GM12878 (cell line): ENCODE measurements at regions not wholly inside any gene's neighbourhood (a gene's known extent, or its start where the extent isn't known, plus 50 kb on each side); places are given as distances from the start of the nearest gene placed in this dataset.

ENCODE experiments used
- ATAC-seq: fragments of 200-7000 bp; cut with Tn5 transposase; 3 replicates; pipeline ENCODE4 v1.9.1; 2020; ENCODE audit warnings: mild to moderate bottlenecking, moderate library complexity
- BruUV-seq: library from RNA; stranded (reverse); fragments of 400-500 nt; replicated peaks from 2 replicates; lab custom pipeline; 2021; lab: Mats Ljungman, UMichigan
- CTCF ChIA-PET: fragments of 300-600 bp; sonication (Branson Sonifier 250); formaldehyde crosslinking; extraction: SDS; loops from one replicate; lab custom pipeline; 2021; ENCODE audit warnings: inconsistent platforms; lab: Yijun Ruan, JAX
- POLR2A ChIA-PET: fragments of 350-600 bp; formaldehyde crosslinking; extraction: SDS; loops from one replicate; lab custom pipeline; 2021; ENCODE audit warnings: inconsistent platforms; lab: Charles Lee
- RAD21 ChIA-PET: fragments of 300-600 bp; sonication (Branson Sonifier 250); formaldehyde crosslinking; loops from one replicate; lab custom pipeline; 2023; ENCODE audit warnings: antibody characterized with exemption; ENCODE audit not compliant: unreplicated experiment; lab: Charles Lee
- SMC1A ChIA-PET: fragments of 300-600 bp; sonication (Branson Sonifier 250); formaldehyde crosslinking; loops from one replicate; lab custom pipeline; 2023; ENCODE audit not compliant: unreplicated experiment, uncharacterized antibody; lab: Charles Lee
- DNase-seq: peaks from one replicate; pipeline ENCODE4 v3.0.0-alpha.2; 2011; ENCODE audit warnings: low read depth, low spot score
- FAIRE-seq: peaks from 3 replicates; lab custom pipeline; 2011; peaks lifted over from hg19 to GRCh38; lab: Jason Lieb, UNC
- H2AFZ ChIP-seq: 2 replicates; pipeline ENCODE4 v1.6.0; 2011; ENCODE audit warnings: low read depth, low read length, control low read depth; ENCODE audit not compliant: control insufficient read depth
- H3K27ac ChIP-seq: 2 replicates; pipeline ENCODE4 v1.5.1; 2011; ENCODE audit warnings: control low read depth; ENCODE audit not compliant: control insufficient read depth, insufficient read depth
- H3K27me3 ChIP-seq, 2 experiments: replicated peaks in 1 of 2; 2 replicates each; pipeline versions ENCODE4 v1.6.0 to v1.6.1; 2011; ENCODE audit warnings: low read length in 1 of 2; ENCODE audit not compliant: control insufficient read depth in 2 of 2, insufficient read depth in 2 of 2
- H3K36me3 ChIP-seq, 2 experiments: 2 replicates each; pipeline ENCODE4 v1.5.1; 2011; ENCODE audit warnings: low read length in 1 of 2; ENCODE audit not compliant: control insufficient read depth in 2 of 2, insufficient read depth in 2 of 2
- H3K4me1 ChIP-seq: 2 replicates; pipeline ENCODE4 v1.6.1; 2011; ENCODE audit warnings: mild to moderate bottlenecking, low read length, moderate library complexity, mixed read lengths; ENCODE audit not compliant: control insufficient read depth, insufficient read depth
- H3K4me2 ChIP-seq: 2 replicates; pipeline ENCODE4 v1.6.0; 2011; ENCODE audit warnings: control low read depth; ENCODE audit not compliant: control insufficient read depth, insufficient read depth
- H3K4me3 ChIP-seq: fragments of 200-600 bp; sonication (generic); 2 replicates; pipeline ENCODE4 v1.5.1; 2016
- H3K79me2 ChIP-seq: 2 replicates; pipeline ENCODE4 v1.6.0; 2011; ENCODE audit warnings: low read length; ENCODE audit not compliant: control insufficient read depth, insufficient read depth
- H3K9ac ChIP-seq: 2 replicates; pipeline ENCODE4 v1.8.0; 2011; ENCODE audit warnings: low read length, control low read depth, mixed read lengths; ENCODE audit not compliant: control insufficient read depth, insufficient read depth
- H3K9me3 ChIP-seq: replicated peaks from 3 replicates; pipeline ENCODE4 v1.5.1; 2011; ENCODE audit warnings: mild to moderate bottlenecking, low read length; ENCODE audit not compliant: control insufficient read depth, insufficient read depth
- H4K20me1 ChIP-seq: 2 replicates; pipeline ENCODE4 v1.6.0; 2011; ENCODE audit not compliant: control insufficient read depth, insufficient read depth
- CHD4 ChIP-seq: fragments of 200-600 bp; sonication (generic); IDR thresholded peaks from 2 replicates; pipeline ENCODE4 v1.6.1; 2016; ENCODE audit warnings: mild to moderate bottlenecking
- FOS ChIP-seq: IDR thresholded peaks from 3 replicates; pipeline ENCODE4 v1.6.1; 2011; ENCODE audit warnings: borderline replicate concordance; ENCODE audit not compliant: insufficient read length; ENCODE audit errors: extremely low read depth
- FOXM1 ChIP-seq: IDR thresholded peaks from 2 replicates; pipeline ENCODE4 v1.6.1; 2012; ENCODE audit warnings: low read depth, mild to moderate bottlenecking, inconsistent platforms, low read length, moderate library complexity
- HDAC2 ChIP-seq: fragments of 200-600 bp; sonication (generic); IDR thresholded peaks from 2 replicates; pipeline ENCODE4 v1.6.1; 2017
- KDM1A ChIP-seq: fragments of 200-600 bp; sonication (generic); IDR thresholded peaks from 2 replicates; pipeline ENCODE4 v1.6.1; 2016; ENCODE audit warnings: borderline replicate concordance
- MAX ChIP-seq: IDR thresholded peaks from 2 replicates; pipeline ENCODE4 v1.6.1; 2012; ENCODE audit warnings: low read depth, low read length, improper control_type of control experiment
- MYC ChIP-seq: IDR thresholded peaks from 2 replicates; pipeline ENCODE4 v1.6.1; 2011; ENCODE audit warnings: mild to moderate bottlenecking, low read length, moderate library complexity, inconsistent platforms; ENCODE audit not compliant: insufficient read depth, insufficient replicate concordance, insufficient read length, severe bottlenecking
- NRF1 ChIP-seq: conservative IDR thresholded peaks from 2 replicates; pipeline ENCODE4 v1.6.1; 2011; ENCODE audit warnings: mild to moderate bottlenecking, low read depth, low read length, improper control_type of control experiment
- RAD21 ChIP-seq: IDR thresholded peaks from 2 replicates; pipeline ENCODE4 v1.6.1; 2011; ENCODE audit warnings: mild to moderate bottlenecking, low read depth, low read length, moderate library complexity; ENCODE audit not compliant: insufficient read depth
- RCOR1 ChIP-seq: conservative IDR thresholded peaks from 2 replicates; pipeline ENCODE4 v1.6.1; 2012; ENCODE audit warnings: low read depth, low read length, improper control_type of control experiment
- RELB ChIP-seq: fragments of 450-650 bp; IDR thresholded peaks from 2 replicates; pipeline ENCODE4 v1.6.1; 2017; ENCODE audit warnings: low read depth, mild to moderate bottlenecking, moderate library complexity
- REST ChIP-seq: IDR thresholded peaks from 2 replicates; pipeline ENCODE4 v1.6.1; 2012; ENCODE audit warnings: mild to moderate bottlenecking, low read depth, low read length
- RFX5 ChIP-seq: IDR thresholded peaks from 2 replicates; pipeline ENCODE4 v1.6.1; 2011; ENCODE audit warnings: low read depth, low read length, improper control_type of control experiment
- SIN3A ChIP-seq: IDR thresholded peaks from 2 replicates; pipeline ENCODE4 v1.6.1; 2012; ENCODE audit warnings: low read depth, low read length, improper control_type of control experiment
- SREBF1 ChIP-seq: IDR thresholded peaks from 2 replicates; pipeline ENCODE4 v1.6.1; 2012; ENCODE audit warnings: mild to moderate bottlenecking, low read length
- STAT1 ChIP-seq: fragments of 450-650 bp; conservative IDR thresholded peaks from 2 replicates; pipeline ENCODE4 v1.6.1; 2014; ENCODE audit warnings: antibody characterized with exemption, mild to moderate bottlenecking
- WGBS: methylation state at CpG from one replicate; pipeline ENCODE4 v1.1.6; 2016; ENCODE audit warnings: low lambda C conversion rate; ENCODE audit not compliant: insufficient replicate concordance, insufficient coverage; ENCODE audit errors: missing lambda C conversion rate; 5-methylcytosine and 5-hydroxymethylcytosine counted together
- in situ Hi-C: fragments of 300-500 bp; cut with MboI; formaldehyde crosslinking; loops from 9 replicates; pipeline ENCODE4 v1.14.3; 2018; ENCODE audit warnings: mixed read lengths
- intact Hi-C: fragments of 100-400 bp; cut with micrococcal nuclease; formaldehyde crosslinking; loops from one replicate; pipeline ENCODE4 v1.14.2; 2022; ENCODE audit not compliant: unreplicated experiment

- no peak overlapping the region for H2AFZ ChIP-seq
- intact Hi-C loops = loop anchor here (5.0 kb wide), 1 partner anchor 999 kb away; no protein-coding TSS in a partner anchor
- H4K20me1 ChIP-seq = no peaks in the 10 kb centered on the region
- H3K4me1 ChIP-seq = no peaks in the 10 kb centered on the region
- BruUV-seq = no TSS peak
- ChIA-PET CTCF (interaction anchor here (0.6 to 2.1 kb wide), 4 partner anchors 11 to 294 kb away, joined by 3 to 10 read pairs (median 4); no protein-coding TSS in a partner anchor), SMC1A (interaction anchor here (1.0 to 1.7 kb wide), 2 partner anchors 996 to 999 kb away, joined by 4 read pairs; no protein-coding TSS in a partner anchor), POLR2A (no interaction called here), RAD21 (no interaction called here)
- ATAC-seq = no peak
- no peaks in the 10 kb centered on the region for H3K27me3 ChIP-seq
- H3K36me3 ChIP-seq = no peaks in the 10 kb centered on the region
- no peaks in the 10 kb centered on the region for H3K79me2 ChIP-seq
- WGBS = 67% methylated on average over 1 of the region's 1 CpG
- in situ Hi-C loops = no loop called here
- DNase-seq = no peak
- TF ChIP-seq RFX5 (no peak), NRF1 (no peak), SIN3A (no peak), MAX (no peak), RAD21 (no peak), HDAC2 (no peak), RELB (no peak), KDM1A (no peak), REST (no peak), MYC (no peak), SREBF1 (no peak), STAT1 (no peak), CHD4 (no peak), FOXM1 (no peak), RCOR1 (no peak), FOS (no peak)
- FAIRE-seq = no peak
- H3K4me2 ChIP-seq = no peak overlapping the region
- H3K9me3 ChIP-seq = no peaks in the 10 kb centered on the region
- H3K4me3 ChIP-seq = no peak overlapping the region
- no peak overlapping the region for H3K27ac ChIP-seq
- H3K9ac ChIP-seq = no peak overlapping the region
Observed at GRCh38 chr13:88068316-88068715, 397.1 kb downstream of the SLITRK5 start.
